Brain microvascular endothelial cell (primary cell): ENCODE measurements at regions not wholly inside any gene's neighbourhood (a gene's known extent, or its start where the extent isn't known, plus 50 kb on each side); places are given as distances from the start of the nearest gene placed in this dataset.

Source experiments
- DNase-seq: peaks from one replicate; pipeline ENCODE4 v3.0.0-alpha.2; 2020
- H3K27ac ChIP-seq: fragments of 250-450 bp; sonication (Bioruptor Pico); 2 replicates; pipeline ENCODE4 v1.5.1; 2020; ENCODE audit warnings: mild to moderate bottlenecking, moderate library complexity
- H3K27me3 ChIP-seq: fragments of 250-450 bp; sonication (Bioruptor Pico); replicated peaks from 2 replicates; pipeline ENCODE4 v1.5.1; 2020; ENCODE audit warnings: mild to moderate bottlenecking
- H3K36me3 ChIP-seq: fragments of 250-450 bp; sonication (Bioruptor Pico); replicated peaks from 2 replicates; pipeline ENCODE4 v1.5.1; 2020; ENCODE audit warnings: mild to moderate bottlenecking
- H3K4me3 ChIP-seq: 2 replicates; pipeline ENCODE4 v1.5.1; 2011; ENCODE audit warnings: low read depth, mild to moderate bottlenecking, control low read depth, low read length, moderate library complexity
- CTCF ChIP-seq: IDR thresholded peaks from 2 replicates; pipeline ENCODE4 v1.5.1; 2011; ENCODE audit warnings: low read depth, mild to moderate bottlenecking, moderate library complexity, low read length, control low read depth, inconsistent platforms; ENCODE audit errors: missing control alignments
- in situ Hi-C: cut with HindIII; loops from 2 replicates; pipeline ENCODE4 v1.10.0; 2017; ENCODE audit warnings: low sequenced_read_pairs, low pct_ligation_motif_present

DNA sequence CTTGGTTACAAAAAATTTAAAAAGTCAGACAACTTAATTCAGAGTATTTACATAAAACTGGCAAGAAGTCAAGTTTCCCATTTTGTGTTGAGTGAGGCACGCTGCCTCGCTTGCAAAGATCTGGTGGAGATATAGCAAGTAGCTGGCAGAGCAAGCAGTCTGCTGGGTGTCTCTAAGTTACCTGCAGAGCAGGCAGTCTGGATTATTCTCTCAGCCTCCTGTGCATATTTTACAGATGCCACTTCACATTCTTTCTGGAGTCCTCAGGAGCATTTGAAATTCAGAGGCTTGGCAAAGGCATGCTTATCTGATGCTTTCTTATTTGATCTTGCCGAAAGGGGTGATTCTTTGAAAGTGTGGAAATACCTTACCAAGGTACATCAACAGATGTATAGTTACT lies 640.4 kb upstream of the ADGRL4 start:
- in situ Hi-C loops, result no loop called here
- H3K27ac ChIP-seq, result no peak overlapping the region
- no peak overlapping the region for H3K4me3 ChIP-seq
- H3K36me3 ChIP-seq, result no peaks in the 10 kb centered on the region
- H3K27me3 ChIP-seq, result no peaks in the 10 kb centered on the region
- no peak for TF ChIP-seq CTCF
- DNase-seq, result no peak

GRCh38 chr1:79638382-79638781 lies 631.9 kb upstream of the ADGRL4 start:
- no peaks in the 10 kb centered on the region for H3K27me3 ChIP-seq
- H3K4me3 ChIP-seq, result no peak overlapping the region
- in situ Hi-C loops, result no loop called here
- no peak overlapping the region for H3K27ac ChIP-seq
- no peaks in the 10 kb centered on the region for H3K36me3 ChIP-seq
- TF ChIP-seq CTCF, result no peak
- no peak for DNase-seq

DNA sequence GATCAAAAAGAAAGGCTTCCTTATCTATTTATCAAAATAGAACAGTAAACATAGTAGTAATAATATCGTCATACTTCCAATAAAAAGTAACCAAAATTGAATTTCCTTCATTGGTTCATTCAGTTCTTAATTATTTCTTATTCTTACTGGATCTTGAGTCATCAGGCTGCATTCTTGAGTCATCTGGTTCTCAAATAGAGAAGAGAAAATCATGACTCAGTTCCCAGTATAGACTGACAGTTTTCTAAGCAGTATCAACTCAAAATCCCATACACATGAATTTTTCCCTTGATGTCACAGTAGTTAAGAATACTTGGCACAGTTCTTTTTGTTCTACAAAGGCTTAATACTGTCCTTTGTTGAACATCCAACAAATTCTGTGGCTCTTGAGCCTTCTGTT lies 626.9 kb upstream of the ADGRL4 start:
- H3K27ac ChIP-seq, result no peak overlapping the region
- H3K4me3 ChIP-seq, result no peak overlapping the region
- no peaks in the 10 kb centered on the region for H3K36me3 ChIP-seq
- no peak for TF ChIP-seq CTCF
- no peak for DNase-seq
- in situ Hi-C loops, result no loop called here
- no peaks in the 10 kb centered on the region for H3K27me3 ChIP-seq

GRCh38 chr1:79629414-79629813 lies 622.9 kb upstream of the ADGRL4 start:
- TF ChIP-seq CTCF, result no peak

DNA sequence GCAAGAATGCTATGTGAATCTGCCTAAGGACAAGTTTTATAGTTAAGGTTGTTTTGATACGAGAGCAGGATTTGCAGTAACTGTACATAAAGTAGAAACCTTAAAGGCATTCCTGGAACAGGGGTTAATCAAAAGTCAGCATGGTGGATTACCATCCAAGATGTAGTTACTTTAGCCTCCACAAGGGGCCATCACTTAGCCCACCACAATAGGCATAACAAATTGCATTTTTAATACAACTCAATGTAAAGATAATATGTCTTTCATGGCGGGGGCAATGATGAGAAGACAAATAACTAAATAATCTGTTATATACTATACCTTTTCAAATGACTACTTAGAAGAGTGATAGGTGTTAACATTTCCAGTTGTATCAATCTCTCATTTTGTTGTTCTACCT lies 611.2 kb upstream of the ADGRL4 start:
- Histone ChIP-seq H3K27ac (no peak overlapping the region), H3K36me3 (no peaks in the 10 kb centered on the region), H3K27me3 (no peaks in the 10 kb centered on the region), H3K4me3 (no peak overlapping the region)
- peak; percentile 53 for TF ChIP-seq CTCF
- no peak for DNase-seq
- in situ Hi-C loops, result no loop called here

More at GRCh38 chr1:79629414-79629813, 622.9 kb upstream of the ADGRL4 start:
- DNase-seq, result no peak
- in situ Hi-C loops, result no loop called here
- Histone ChIP-seq H3K27me3 (no peaks in the 10 kb centered on the region), H3K27ac (no peak overlapping the region), H3K4me3 (no peak overlapping the region), H3K36me3 (no peaks in the 10 kb centered on the region)

GRCh38 chr1:79614762-79615161 lies 608.2 kb upstream of the ADGRL4 start:
- no peak overlapping the region for H3K4me3 ChIP-seq
- TF ChIP-seq CTCF, result no peak
- no peak for DNase-seq
- no peak overlapping the region for H3K27ac ChIP-seq
- H3K27me3 ChIP-seq, result no peaks in the 10 kb centered on the region
- in situ Hi-C loops, result no loop called here
- no peaks in the 10 kb centered on the region for H3K36me3 ChIP-seq
